GM23338 (cell line): ENCODE measurements at regions not wholly inside any gene's neighbourhood (a gene's known extent, or its start where the extent isn't known, plus 50 kb on each side); places are given as distances from the start of the nearest gene placed in this dataset.

Experiments used
- ATAC-seq: fragments of 200-7000 bp; cut with Tn5 transposase; 3 replicates; pipeline ENCODE4 v1.9.1; 2020
- DNase-seq: peaks from one replicate; pipeline ENCODE4 v3.0.0-alpha.2; 2015; ENCODE audit warnings: low spot score
- H2AFZ ChIP-seq: fragments of 200-600 bp; sonication (generic); 2 replicates; pipeline ENCODE4 v1.8.0; 2016; ENCODE audit warnings: antibody characterized with exemption, mild to moderate bottlenecking, moderate library complexity
- H3F3A ChIP-seq: fragments of 200-600 bp; sonication (generic); replicated peaks from 2 replicates; pipeline ENCODE4 v1.8.0; 2017; ENCODE audit warnings: antibody characterized with exemption, mixed run types, low read depth
- H3K27ac ChIP-seq: fragments of 200-600 bp; sonication (generic); 2 replicates; pipeline ENCODE4 v1.6.1; 2016; ENCODE audit warnings: low read depth
- H3K27me3 ChIP-seq: fragments of 200-600 bp; sonication (generic); 2 replicates; pipeline ENCODE4 v1.8.0; 2016; ENCODE audit warnings: mild to moderate bottlenecking, mixed run types, moderate library complexity; ENCODE audit not compliant: insufficient read depth
- H3K36me3 ChIP-seq: fragments of 200-600 bp; sonication (generic); 2 replicates; pipeline ENCODE4 v1.8.0; 2016; ENCODE audit warnings: mild to moderate bottlenecking; ENCODE audit not compliant: insufficient read depth
- H3K4me1 ChIP-seq: fragments of 200-600 bp; sonication (generic); 2 replicates; pipeline ENCODE4 v1.8.0; 2016; ENCODE audit warnings: mild to moderate bottlenecking, moderate library complexity; ENCODE audit not compliant: insufficient read depth
- H3K4me2 ChIP-seq: fragments of 200-600 bp; sonication (generic); 2 replicates; pipeline ENCODE4 v1.7.1; 2017; ENCODE audit warnings: mixed run types
- H3K4me3 ChIP-seq: fragments of 200-600 bp; sonication (generic); 2 replicates; pipeline ENCODE4 v1.6.1; 2016; ENCODE audit warnings: mixed run types
- H3K79me2 ChIP-seq: fragments of 200-600 bp; sonication (generic); replicated peaks from 2 replicates; pipeline ENCODE4 v1.8.0; 2017; ENCODE audit warnings: mild to moderate bottlenecking; ENCODE audit not compliant: insufficient read depth
- H3K9me2 ChIP-seq: fragments of 200-600 bp; sonication (generic); 2 replicates; pipeline ENCODE4 v1.8.0; 2017; ENCODE audit not compliant: insufficient read depth
- H4K20me1 ChIP-seq: fragments of 200-600 bp; sonication (generic); replicated peaks from 2 replicates; pipeline ENCODE4 v1.8.0; 2017; ENCODE audit warnings: mild to moderate bottlenecking; ENCODE audit not compliant: insufficient read depth
- H3K27ac Mint-ChIP-seq: 2 replicates; pipeline ENCODE4 v1.8.0; 2020; ENCODE audit warnings: inconsistent platforms, mild to moderate bottlenecking, moderate library complexity, mixed read lengths
- H3K27me3 Mint-ChIP-seq: 3 replicates; pipeline ENCODE4 v1.8.0; 2022; ENCODE audit warnings: low read depth, mild to moderate bottlenecking, moderate library complexity, mixed read lengths, inconsistent platforms; ENCODE audit not compliant: insufficient read depth, poor library complexity
- H3K36me3 Mint-ChIP-seq: 3 replicates; pipeline ENCODE4 v1.8.0; 2021; ENCODE audit warnings: low read depth, mild to moderate bottlenecking, inconsistent platforms, moderate library complexity, mixed read lengths
- H3K4me1 Mint-ChIP-seq: 3 replicates; pipeline ENCODE4 v1.8.0; 2020; ENCODE audit warnings: mild to moderate bottlenecking, inconsistent platforms, mixed read lengths
- H3K4me3 Mint-ChIP-seq: 3 replicates; pipeline ENCODE4 v1.8.0; 2021; ENCODE audit warnings: moderate library complexity, mild to moderate bottlenecking, inconsistent platforms, mixed read lengths
- H3K9me3 Mint-ChIP-seq: 3 replicates; pipeline ENCODE4 v1.8.0; 2020; ENCODE audit warnings: moderate library complexity, mild to moderate bottlenecking, inconsistent platforms, mixed read lengths
- CREB1 ChIP-seq: fragments of 250-450 bp; sonication (Bioruptor Pico); IDR thresholded peaks from 2 replicates; pipeline ENCODE4 v1.5.0; 2020; ENCODE audit warnings: low read depth, mild to moderate bottlenecking, moderate library complexity
- EZH2 ChIP-seq: fragments of 200-600 bp; sonication (generic); IDR thresholded peaks from one replicate; pipeline ENCODE4 v1.8.0; 2017; ENCODE audit warnings: antibody characterized with exemption, mild to moderate bottlenecking, low read depth; ENCODE audit not compliant: unreplicated experiment
- EZH2phosphoT487 ChIP-seq: fragments of 200-600 bp; sonication (generic); IDR thresholded peaks from one replicate; pipeline ENCODE4 v1.8.1; 2018; ENCODE audit warnings: antibody characterized with exemption; ENCODE audit not compliant: unreplicated experiment
- JUNB ChIP-seq: IDR thresholded peaks from one replicate; pipeline ENCODE4 v1.6.1; 2016; ENCODE audit warnings: antibody characterized with exemption; ENCODE audit not compliant: unreplicated experiment
- NANOG ChIP-seq: IDR thresholded peaks from 2 replicates; pipeline ENCODE4 v1.6.1; 2016; ENCODE audit warnings: antibody characterized with exemption, borderline replicate concordance
- POLR2AphosphoS5 ChIP-seq: IDR thresholded peaks from 2 replicates; pipeline ENCODE4 v1.6.1; 2016; ENCODE audit warnings: antibody characterized with exemption, low read depth
- STAT1 ChIP-seq: IDR thresholded peaks from one replicate; pipeline ENCODE4 v1.6.1; 2016; ENCODE audit warnings: antibody characterized with exemption; ENCODE audit not compliant: unreplicated experiment
- ZNF114 ChIP-seq: fragments of 250-450 bp; sonication (Bioruptor Pico); IDR thresholded peaks from 2 replicates; pipeline ENCODE4 v1.5.0; 2020; ENCODE audit warnings: mild to moderate bottlenecking, moderate library complexity
- ZNF331 ChIP-seq: fragments of 250-450 bp; sonication (Bioruptor Pico); IDR thresholded peaks from 2 replicates; pipeline ENCODE4 v1.5.0; 2020; ENCODE audit warnings: low read depth, mild to moderate bottlenecking, moderate library complexity
- TF ChIP-seq, protein P1 (sequence below): fragments of 250-450 bp; sonication (Bioruptor Pico); IDR thresholded peaks from 2 replicates; pipeline ENCODE4 v1.5.0; 2020; ENCODE audit warnings: mild to moderate bottlenecking, moderate library complexity
- TF ChIP-seq, protein P2 (sequence below): IDR thresholded peaks from 2 replicates; pipeline ENCODE4 v1.6.1; 2016; ENCODE audit warnings: antibody characterized with exemption
- TF ChIP-seq, protein P3 (sequence below), 2 experiments: fragments of 200-600 bp in 1 of 2; sonication (generic) in 1 of 2; conservative IDR thresholded peaks; 2 replicates each; pipeline versions ENCODE4 v1.5.1 to v1.6.1; 2016 to 2017; ENCODE audit warnings: antibody characterized with exemption in 2 of 2, low read depth in 2 of 2, mild to moderate bottlenecking in 2 of 2, moderate library complexity in 1 of 2
- TF ChIP-seq, protein P4 (sequence below): IDR thresholded peaks from one replicate; pipeline ENCODE4 v1.6.1; 2018; ENCODE audit warnings: antibody characterized with exemption; ENCODE audit not compliant: unreplicated experiment

DNA sequence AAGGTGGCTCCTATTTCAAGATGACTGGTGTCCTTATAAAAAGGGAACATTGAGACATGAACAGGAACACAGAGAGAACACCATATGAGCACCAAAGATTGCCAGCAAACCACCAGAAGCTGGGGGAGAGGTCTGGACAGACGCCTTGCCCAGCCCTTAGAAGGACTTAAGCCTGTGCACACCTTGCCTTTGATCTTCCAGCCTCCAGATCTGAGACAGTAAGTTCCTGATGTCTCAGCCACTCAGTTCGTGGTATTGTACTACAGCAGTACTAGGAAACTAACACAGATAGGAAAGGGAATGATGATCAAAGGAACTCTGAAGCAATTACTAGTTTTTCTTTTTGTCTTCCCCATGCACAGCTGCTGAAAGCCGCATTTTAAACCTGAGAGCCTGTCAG, 137.3 kb upstream of the FHL2 start:
- H3K27me3 ChIP-seq = no peaks in the 10 kb centered on the region
- ATAC-seq (no peak), DNase-seq (no peak)
- Mint-ChIP-seq H3K36me3 (no peaks in the 10 kb centered on the region), H3K4me1 (peaks cover 6% of the 10 kb centered on the region; the same call in 2 of the 3 replicates), H3K27me3 (peaks cover 4% of the 10 kb centered on the region), H3K4me3 (no peak overlapping the region), H3K27ac (no peak overlapping the region), H3K9me3 (peaks cover 5% of the 10 kb centered on the region; the same call in 2 of the 3 replicates)
- H4K20me1 ChIP-seq = no peaks in the 10 kb centered on the region
- H3K4me2 ChIP-seq = no peak overlapping the region
- H3K4me3 ChIP-seq = no peak overlapping the region
- no peaks in the 10 kb centered on the region for H3K79me2 ChIP-seq
- H3K36me3 ChIP-seq = no peaks in the 10 kb centered on the region
- H3K27ac ChIP-seq = no peak overlapping the region
- H2AFZ ChIP-seq = no peak overlapping the region; the same call in 1 of the 2 replicates
- H3K9me2 ChIP-seq = no peaks in the 10 kb centered on the region
- 0 out of 2 replicates have a peak, but pooled peaks cover 3% of the 10 kb centered on the region for H3K4me1 ChIP-seq
- H3F3A ChIP-seq = no peaks in the 10 kb centered on the region
- TF ChIP-seq ZNF114 (no peak), JUNB (no peak), POLR2AphosphoS5 (no peak), STAT1 (no peak), EZH2 (no peak), NANOG (no peak), ZNF331 (no peak), CREB1 (no peak), EZH2phosphoT487 (no peak)
- TF ChIP-seq, protein P1, sequence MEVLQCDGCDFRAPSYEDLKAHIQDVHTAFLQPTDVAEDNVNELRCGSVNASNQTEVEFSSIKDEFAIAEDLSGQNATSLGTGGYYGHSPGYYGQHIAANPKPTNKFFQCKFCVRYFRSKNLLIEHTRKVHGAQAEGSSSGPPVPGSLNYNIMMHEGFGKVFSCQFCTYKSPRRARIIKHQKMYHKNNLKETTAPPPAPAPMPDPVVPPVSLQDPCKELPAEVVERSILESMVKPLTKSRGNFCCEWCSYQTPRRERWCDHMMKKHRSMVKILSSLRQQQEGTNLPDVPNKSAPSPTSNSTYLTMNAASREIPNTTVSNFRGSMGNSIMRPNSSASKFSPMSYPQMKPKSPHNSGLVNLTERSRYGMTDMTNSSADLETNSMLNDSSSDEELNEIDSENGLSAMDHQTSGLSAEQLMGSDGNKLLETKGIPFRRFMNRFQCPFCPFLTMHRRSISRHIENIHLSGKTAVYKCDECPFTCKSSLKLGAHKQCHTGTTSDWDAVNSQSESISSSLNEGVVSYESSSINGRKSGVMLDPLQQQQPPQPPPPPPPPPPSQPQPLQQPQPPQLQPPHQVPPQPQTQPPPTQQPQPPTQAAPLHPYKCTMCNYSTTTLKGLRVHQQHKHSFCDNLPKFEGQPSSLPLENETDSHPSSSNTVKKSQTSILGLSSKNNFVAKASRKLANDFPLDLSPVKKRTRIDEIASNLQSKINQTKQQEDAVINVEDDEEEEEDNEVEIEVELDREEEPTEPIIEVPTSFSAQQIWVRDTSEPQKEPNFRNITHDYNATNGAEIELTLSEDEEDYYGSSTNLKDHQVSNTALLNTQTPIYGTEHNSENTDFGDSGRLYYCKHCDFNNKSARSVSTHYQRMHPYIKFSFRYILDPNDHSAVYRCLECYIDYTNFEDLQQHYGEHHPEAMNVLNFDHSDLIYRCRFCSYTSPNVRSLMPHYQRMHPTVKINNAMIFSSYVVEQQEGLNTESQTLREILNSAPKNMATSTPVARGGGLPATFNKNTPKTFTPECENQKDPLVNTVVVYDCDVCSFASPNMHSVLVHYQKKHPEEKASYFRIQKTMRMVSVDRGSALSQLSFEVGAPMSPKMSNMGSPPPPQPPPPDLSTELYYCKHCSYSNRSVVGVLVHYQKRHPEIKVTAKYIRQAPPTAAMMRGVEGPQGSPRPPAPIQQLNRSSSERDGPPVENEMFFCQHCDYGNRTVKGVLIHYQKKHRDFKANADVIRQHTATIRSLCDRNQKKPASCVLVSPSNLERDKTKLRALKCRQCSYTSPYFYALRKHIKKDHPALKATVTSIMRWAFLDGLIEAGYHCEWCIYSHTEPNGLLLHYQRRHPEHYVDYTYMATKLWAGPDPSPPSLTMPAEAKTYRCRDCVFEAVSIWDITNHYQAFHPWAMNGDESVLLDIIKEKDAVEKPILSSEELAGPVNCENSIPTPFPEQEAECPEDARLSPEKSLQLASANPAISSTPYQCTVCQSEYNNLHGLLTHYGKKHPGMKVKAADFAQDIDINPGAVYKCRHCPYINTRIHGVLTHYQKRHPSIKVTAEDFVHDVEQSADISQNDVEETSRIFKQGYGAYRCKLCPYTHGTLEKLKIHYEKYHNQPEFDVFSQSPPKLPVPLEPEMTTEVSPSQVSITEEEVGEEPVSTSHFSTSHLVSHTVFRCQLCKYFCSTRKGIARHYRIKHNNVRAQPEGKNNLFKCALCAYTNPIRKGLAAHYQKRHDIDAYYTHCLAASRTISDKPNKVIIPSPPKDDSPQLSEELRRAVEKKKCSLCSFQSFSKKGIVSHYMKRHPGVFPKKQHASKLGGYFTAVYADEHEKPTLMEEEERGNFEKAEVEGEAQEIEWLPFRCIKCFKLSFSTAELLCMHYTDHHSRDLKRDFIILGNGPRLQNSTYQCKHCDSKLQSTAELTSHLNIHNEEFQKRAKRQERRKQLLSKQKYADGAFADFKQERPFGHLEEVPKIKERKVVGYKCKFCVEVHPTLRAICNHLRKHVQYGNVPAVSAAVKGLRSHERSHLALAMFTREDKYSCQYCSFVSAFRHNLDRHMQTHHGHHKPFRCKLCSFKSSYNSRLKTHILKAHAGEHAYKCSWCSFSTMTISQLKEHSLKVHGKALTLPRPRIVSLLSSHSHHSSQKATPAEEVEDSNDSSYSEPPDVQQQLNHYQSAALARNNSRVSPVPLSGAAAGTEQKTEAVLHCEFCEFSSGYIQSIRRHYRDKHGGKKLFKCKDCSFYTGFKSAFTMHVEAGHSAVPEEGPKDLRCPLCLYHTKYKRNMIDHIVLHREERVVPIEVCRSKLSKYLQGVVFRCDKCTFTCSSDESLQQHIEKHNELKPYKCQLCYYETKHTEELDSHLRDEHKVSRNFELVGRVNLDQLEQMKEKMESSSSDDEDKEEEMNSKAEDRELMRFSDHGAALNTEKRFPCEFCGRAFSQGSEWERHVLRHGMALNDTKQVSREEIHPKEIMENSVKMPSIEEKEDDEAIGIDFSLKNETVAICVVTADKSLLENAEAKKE (CRISPR knock-in tag) = no peak
- TF ChIP-seq, protein P2, sequence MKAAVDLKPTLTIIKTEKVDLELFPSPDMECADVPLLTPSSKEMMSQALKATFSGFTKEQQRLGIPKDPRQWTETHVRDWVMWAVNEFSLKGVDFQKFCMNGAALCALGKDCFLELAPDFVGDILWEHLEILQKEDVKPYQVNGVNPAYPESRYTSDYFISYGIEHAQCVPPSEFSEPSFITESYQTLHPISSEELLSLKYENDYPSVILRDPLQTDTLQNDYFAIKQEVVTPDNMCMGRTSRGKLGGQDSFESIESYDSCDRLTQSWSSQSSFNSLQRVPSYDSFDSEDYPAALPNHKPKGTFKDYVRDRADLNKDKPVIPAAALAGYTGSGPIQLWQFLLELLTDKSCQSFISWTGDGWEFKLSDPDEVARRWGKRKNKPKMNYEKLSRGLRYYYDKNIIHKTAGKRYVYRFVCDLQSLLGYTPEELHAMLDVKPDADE = no peak
- TF ChIP-seq, protein P3, sequence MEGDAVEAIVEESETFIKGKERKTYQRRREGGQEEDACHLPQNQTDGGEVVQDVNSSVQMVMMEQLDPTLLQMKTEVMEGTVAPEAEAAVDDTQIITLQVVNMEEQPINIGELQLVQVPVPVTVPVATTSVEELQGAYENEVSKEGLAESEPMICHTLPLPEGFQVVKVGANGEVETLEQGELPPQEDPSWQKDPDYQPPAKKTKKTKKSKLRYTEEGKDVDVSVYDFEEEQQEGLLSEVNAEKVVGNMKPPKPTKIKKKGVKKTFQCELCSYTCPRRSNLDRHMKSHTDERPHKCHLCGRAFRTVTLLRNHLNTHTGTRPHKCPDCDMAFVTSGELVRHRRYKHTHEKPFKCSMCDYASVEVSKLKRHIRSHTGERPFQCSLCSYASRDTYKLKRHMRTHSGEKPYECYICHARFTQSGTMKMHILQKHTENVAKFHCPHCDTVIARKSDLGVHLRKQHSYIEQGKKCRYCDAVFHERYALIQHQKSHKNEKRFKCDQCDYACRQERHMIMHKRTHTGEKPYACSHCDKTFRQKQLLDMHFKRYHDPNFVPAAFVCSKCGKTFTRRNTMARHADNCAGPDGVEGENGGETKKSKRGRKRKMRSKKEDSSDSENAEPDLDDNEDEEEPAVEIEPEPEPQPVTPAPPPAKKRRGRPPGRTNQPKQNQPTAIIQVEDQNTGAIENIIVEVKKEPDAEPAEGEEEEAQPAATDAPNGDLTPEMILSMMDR (conservative IDR thresholded peaks at IDR 0.05; ENCODE audit: low read depth in 2 of 2) = no peak
- TF ChIP-seq, protein P4, sequence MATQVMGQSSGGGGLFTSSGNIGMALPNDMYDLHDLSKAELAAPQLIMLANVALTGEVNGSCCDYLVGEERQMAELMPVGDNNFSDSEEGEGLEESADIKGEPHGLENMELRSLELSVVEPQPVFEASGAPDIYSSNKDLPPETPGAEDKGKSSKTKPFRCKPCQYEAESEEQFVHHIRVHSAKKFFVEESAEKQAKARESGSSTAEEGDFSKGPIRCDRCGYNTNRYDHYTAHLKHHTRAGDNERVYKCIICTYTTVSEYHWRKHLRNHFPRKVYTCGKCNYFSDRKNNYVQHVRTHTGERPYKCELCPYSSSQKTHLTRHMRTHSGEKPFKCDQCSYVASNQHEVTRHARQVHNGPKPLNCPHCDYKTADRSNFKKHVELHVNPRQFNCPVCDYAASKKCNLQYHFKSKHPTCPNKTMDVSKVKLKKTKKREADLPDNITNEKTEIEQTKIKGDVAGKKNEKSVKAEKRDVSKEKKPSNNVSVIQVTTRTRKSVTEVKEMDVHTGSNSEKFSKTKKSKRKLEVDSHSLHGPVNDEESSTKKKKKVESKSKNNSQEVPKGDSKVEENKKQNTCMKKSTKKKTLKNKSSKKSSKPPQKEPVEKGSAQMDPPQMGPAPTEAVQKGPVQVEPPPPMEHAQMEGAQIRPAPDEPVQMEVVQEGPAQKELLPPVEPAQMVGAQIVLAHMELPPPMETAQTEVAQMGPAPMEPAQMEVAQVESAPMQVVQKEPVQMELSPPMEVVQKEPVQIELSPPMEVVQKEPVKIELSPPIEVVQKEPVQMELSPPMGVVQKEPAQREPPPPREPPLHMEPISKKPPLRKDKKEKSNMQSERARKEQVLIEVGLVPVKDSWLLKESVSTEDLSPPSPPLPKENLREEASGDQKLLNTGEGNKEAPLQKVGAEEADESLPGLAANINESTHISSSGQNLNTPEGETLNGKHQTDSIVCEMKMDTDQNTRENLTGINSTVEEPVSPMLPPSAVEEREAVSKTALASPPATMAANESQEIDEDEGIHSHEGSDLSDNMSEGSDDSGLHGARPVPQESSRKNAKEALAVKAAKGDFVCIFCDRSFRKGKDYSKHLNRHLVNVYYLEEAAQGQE = no peak
